HEK293T (cell line): ENCODE measurements at regions not wholly inside any gene's neighbourhood (a gene's known extent, or its start where the extent isn't known, plus 50 kb on each side); places are given as distances from the start of the nearest gene placed in this dataset.

Experiments
- CTCF ChIA-PET: fragments of 350-600 bp; formaldehyde crosslinking; extraction: SDS; loops from one replicate; lab custom pipeline; 2021; ENCODE audit warnings: antibody characterized with exemption, inconsistent platforms; lab: Yijun Ruan, JAX
- POLR2A ChIA-PET: fragments of 350-600 bp; formaldehyde crosslinking; extraction: SDS; loops from one replicate; lab custom pipeline; 2020; ENCODE audit warnings: antibody characterized with exemption, inconsistent platforms; lab: Yijun Ruan, JAX
- DNase-seq: peaks from one replicate; pipeline ENCODE4 v3.0.0; 2012; ENCODE audit warnings: mixed read lengths; ENCODE audit errors: extremely low spot score
- ARNT ChIP-seq: fragments of 450-650 bp; IDR thresholded peaks from 2 replicates; pipeline ENCODE4 v1.6.1; 2017; ENCODE audit warnings: mild to moderate bottlenecking
- BHLHE40 ChIP-seq: fragments of 450-650 bp; IDR thresholded peaks from 2 replicates; pipeline ENCODE4 v1.6.1; 2016; ENCODE audit warnings: mild to moderate bottlenecking, moderate library complexity, borderline replicate concordance
- CTBP1 ChIP-seq: fragments of 450-650 bp; IDR thresholded peaks from 2 replicates; pipeline ENCODE4 v1.6.1; 2016; ENCODE audit warnings: borderline replicate concordance
- ELF4 ChIP-seq: fragments of 450-650 bp; IDR thresholded peaks from 2 replicates; pipeline ENCODE4 v1.6.1; 2017; ENCODE audit warnings: antibody characterized with exemption
- FOXA1 ChIP-seq: fragments of 450-650 bp; IDR thresholded peaks from 2 replicates; pipeline ENCODE4 v1.6.1; 2016; ENCODE audit warnings: mild to moderate bottlenecking
- FOXK2 ChIP-seq: fragments of 450-650 bp; IDR thresholded peaks from 2 replicates; pipeline ENCODE4 v1.6.1; 2016; ENCODE audit warnings: mild to moderate bottlenecking
- FOXM1 ChIP-seq: fragments of 450-650 bp; IDR thresholded peaks from 2 replicates; pipeline ENCODE4 v1.6.1; 2017; ENCODE audit warnings: mild to moderate bottlenecking, borderline replicate concordance
- HDGF ChIP-seq: fragments of 450-650 bp; IDR thresholded peaks from 2 replicates; pipeline ENCODE4 v1.6.1; 2017; ENCODE audit warnings: antibody characterized with exemption, borderline replicate concordance
- L3MBTL2 ChIP-seq: fragments of 450-650 bp; conservative IDR thresholded peaks from 2 replicates; pipeline ENCODE4 v1.6.1; 2016; ENCODE audit warnings: mild to moderate bottlenecking
- LEF1 ChIP-seq: fragments of 450-650 bp; IDR thresholded peaks from 2 replicates; pipeline ENCODE4 v1.6.1; 2017; ENCODE audit warnings: mild to moderate bottlenecking, borderline replicate concordance
- NFRKB ChIP-seq: fragments of 450-650 bp; IDR thresholded peaks from 2 replicates; pipeline ENCODE4 v1.6.1; 2016; ENCODE audit warnings: mild to moderate bottlenecking, moderate library complexity
- SP1 ChIP-seq: fragments of 450-650 bp; IDR thresholded peaks from 2 replicates; pipeline ENCODE4 v1.6.1; 2017
- SUZ12 ChIP-seq: fragments of 450-650 bp; IDR thresholded peaks from 2 replicates; pipeline ENCODE4 v1.6.1; 2016; ENCODE audit warnings: mild to moderate bottlenecking
- TARDBP ChIP-seq: fragments of 450-650 bp; IDR thresholded peaks from 2 replicates; pipeline ENCODE4 v1.6.1; 2016
- ZNF384 ChIP-seq: fragments of 450-650 bp; IDR thresholded peaks from 2 replicates; pipeline ENCODE4 v1.6.1; 2016
- TF ChIP-seq, protein P1 (sequence below): fragments of 450-650 bp; IDR thresholded peaks from 2 replicates; pipeline ENCODE4 v1.6.1; 2016

DNA sequence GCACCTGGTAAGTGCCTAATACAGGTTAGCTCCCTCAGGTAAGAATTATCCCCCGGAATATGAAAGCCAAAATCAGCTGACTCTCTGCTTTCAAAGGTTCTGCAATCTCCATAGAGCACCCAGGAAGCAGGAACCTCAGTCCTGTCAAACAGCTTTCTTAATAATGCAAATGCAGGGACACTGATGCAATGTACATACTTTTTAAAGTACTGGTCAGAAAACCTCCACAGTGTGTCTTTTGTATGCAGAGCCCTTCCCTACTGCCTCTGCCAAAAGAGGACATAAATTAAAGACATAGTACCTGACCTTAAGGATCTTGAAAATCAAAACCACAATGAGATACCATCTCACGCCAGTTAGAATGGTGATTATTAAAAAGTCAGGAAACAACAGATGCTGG, 365.0 kb upstream of the KAZN start:
- ChIA-PET POLR2A (no interaction called here), CTCF (no interaction called here)
- no peak for TF ChIP-seq SUZ12
- TF ChIP-seq ARNT = no peak
- TF ChIP-seq TARDBP = no peak
- no peak for TF ChIP-seq FOXK2
- TF ChIP-seq FOXA1 = no peak
- no peak for TF ChIP-seq LEF1
- TF ChIP-seq ZNF384 = no peak
- no peak for DNase-seq

DNA sequence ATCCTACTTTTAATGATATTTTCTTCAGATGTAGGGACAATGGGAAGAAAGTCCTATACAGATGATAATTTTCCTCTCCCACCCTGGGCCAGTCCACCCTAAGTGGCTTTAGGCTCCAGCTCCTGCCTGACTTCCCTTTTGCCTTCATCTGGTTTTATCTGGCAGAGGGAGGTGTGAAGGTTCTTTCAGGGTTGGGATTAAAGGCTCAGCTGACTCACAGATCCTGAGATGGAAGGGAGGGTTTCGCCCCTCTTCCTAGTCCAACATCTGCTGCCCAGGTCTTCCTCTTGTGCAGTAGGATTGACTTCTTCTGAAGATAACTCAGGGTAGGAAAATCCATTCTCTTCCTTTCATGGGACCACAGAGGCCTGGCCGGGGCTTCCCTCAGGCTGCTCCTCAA, 362.4 kb upstream of the KAZN start:
- CTCF ChIA-PET = no interaction called here
- TF ChIP-seq FOXA1 = no peak
- TF ChIP-seq ARNT = no peak
- no peak for TF ChIP-seq FOXK2
- no peak for TF ChIP-seq ZNF384
- TF ChIP-seq, protein P1, sequence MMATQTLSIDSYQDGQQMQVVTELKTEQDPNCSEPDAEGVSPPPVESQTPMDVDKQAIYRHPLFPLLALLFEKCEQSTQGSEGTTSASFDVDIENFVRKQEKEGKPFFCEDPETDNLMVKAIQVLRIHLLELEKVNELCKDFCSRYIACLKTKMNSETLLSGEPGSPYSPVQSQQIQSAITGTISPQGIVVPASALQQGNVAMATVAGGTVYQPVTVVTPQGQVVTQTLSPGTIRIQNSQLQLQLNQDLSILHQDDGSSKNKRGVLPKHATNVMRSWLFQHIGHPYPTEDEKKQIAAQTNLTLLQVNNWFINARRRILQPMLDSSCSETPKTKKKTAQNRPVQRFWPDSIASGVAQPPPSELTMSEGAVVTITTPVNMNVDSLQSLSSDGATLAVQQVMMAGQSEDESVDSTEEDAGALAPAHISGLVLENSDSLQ = no peak
- TF ChIP-seq L3MBTL2 = no peak
- TF ChIP-seq SP1 = no peak
- no peak for TF ChIP-seq FOXM1
- no peak for TF ChIP-seq ELF4
- TF ChIP-seq TARDBP = no peak
- TF ChIP-seq LEF1 = no peak
- no peak for TF ChIP-seq BHLHE40
- TF ChIP-seq SUZ12 = no peak
- no peak for TF ChIP-seq CTBP1
- TF ChIP-seq HDGF = no peak
- no peak for TF ChIP-seq NFRKB
- POLR2A ChIA-PET = no interaction called here
- no peak for DNase-seq

DNA sequence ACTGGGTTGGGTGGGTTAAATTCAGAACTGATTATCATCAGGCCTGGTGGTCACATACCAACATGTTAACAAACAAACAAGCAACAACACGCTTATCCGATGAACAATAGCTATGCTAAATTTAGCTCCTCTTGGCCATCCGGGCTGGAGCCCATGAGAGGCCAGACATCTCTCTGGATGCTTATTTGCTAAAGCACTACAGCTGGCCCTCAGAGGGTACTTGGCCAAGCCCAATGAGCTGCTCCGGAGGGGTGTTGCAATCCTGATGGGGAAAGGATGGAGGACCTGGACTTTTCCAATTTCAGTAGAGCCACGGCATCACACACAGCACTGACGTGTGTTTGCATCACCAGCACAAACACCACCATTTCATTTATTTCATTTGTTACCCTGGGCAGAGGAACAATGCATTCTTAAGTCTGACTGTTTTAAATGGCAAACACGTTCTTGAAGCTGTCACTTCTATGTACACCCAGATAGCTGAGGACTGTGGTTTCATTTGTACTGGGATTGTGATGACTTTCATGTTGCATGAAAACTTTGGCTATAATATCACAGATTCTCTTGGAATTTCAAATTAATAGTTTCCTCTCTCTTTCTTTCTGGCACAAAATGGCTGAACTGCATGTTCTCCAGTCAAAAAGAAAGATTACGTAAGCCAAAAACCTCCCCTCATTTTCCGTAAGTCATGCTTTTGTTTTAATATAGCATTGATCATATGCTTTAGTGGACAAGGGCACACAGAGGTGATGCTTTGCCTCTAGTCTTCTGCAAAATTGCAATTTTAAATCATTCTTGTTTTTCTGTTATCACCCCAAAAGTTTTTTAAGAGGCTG, 359.8 kb upstream of the KAZN start:
- DNase-seq = no peak
- TF ChIP-seq ELF4 (no peak), ARNT (no peak), HDGF (no peak), SUZ12 (no peak), ZNF384 (no peak), L3MBTL2 (no peak), CTBP1 (no peak), FOXA1 (no peak), FOXK2 (no peak), BHLHE40 (no peak), FOXM1 (no peak), TARDBP (no peak), NFRKB (no peak), SP1 (no peak), LEF1 (no peak)
- TF ChIP-seq, protein P1 = no peak
- ChIA-PET POLR2A (no interaction called here), CTCF (no interaction called here)

DNA sequence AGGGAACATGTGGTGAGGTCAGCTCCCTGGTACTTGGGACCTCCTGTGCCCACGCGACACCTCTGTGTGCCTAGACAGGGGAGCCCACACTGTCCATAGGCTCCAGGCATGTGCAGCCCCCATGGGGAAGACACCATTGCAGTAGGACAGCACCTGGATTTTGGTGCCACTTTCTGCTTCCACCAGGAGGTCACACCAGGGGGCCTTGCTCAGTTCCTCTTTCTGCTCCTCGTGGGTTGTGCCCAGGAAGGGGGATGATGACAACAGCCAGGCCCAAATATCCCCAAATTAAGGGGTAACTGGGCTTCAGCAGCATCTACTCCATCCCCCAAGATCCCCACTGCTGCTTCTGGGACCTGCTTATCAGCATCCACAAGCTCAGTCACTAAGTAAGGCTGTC, 358.2 kb upstream of the KAZN start:
- TF ChIP-seq FOXM1 (no peak), LEF1 (no peak), FOXA1 (no peak), SP1 (no peak), ARNT (no peak), L3MBTL2 (no peak), NFRKB (no peak), ZNF384 (no peak), BHLHE40 (no peak), FOXK2 (no peak), SUZ12 (no peak), TARDBP (no peak), CTBP1 (no peak), HDGF (no peak), ELF4 (no peak)
- TF ChIP-seq, protein P1 = no peak
- ChIA-PET CTCF (no interaction called here), POLR2A (no interaction called here)
- no peak for DNase-seq

DNA sequence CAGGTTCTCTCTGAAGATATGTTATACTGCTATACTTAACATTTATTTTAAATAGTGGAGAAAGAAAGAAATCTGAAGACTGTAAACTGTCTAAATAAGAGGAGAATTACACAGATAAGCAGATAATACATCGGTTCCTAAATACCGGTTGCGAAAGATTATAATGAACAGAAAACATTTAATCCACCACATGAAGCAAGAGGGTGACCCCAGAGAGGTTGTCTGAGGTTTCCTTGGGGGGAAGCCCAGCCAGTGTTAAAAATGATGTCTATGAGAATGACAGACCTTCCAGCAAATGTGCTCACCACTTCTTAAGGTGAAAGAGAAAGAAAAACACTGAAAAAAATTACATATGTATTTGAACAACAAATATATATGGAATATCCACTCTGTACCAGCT, 356.4 kb upstream of the KAZN start:
- CTCF ChIA-PET = no interaction called here
- POLR2A ChIA-PET = no interaction called here
- TF ChIP-seq SP1 (no peak), ZNF384 (no peak), ARNT (no peak), ELF4 (no peak), FOXA1 (no peak), TARDBP (no peak), FOXM1 (no peak), L3MBTL2 (no peak), CTBP1 (no peak), SUZ12 (no peak), NFRKB (no peak), BHLHE40 (no peak), LEF1 (no peak), FOXK2 (no peak)
- TF ChIP-seq, protein P1 = no peak
- no peak for DNase-seq
